ENCODE measurements at regions not wholly inside any gene's neighbourhood (a gene's known extent, or its start where the extent isn't known, plus 50 kb on each side); places are given as distances from the start of the nearest gene placed in this dataset.

- no peak overlapping the region for H2BK15ac ChIP-seq (ENCODE audit: low read depth, low read length)
- no peak overlapping the region for H3K18ac ChIP-seq (ENCODE audit: low read depth, low read length)
- no peaks in the 10 kb centered on the region for H3K9me3 ChIP-seq (ENCODE audit: control insufficient read depth, insufficient read depth, low read length)
- H2AK9ac ChIP-seq (replicated peaks; ENCODE audit: low read depth, low read length, poor library complexity) = no peak overlapping the region
- no peak overlapping the region for H3K4me3 ChIP-seq (ENCODE audit: insufficient read depth, low read depth, low read length)
- TF ChIP-seq ELK1 (IDR thresholded peaks at IDR 0.05; ENCODE audit: borderline replicate concordance, low read depth, low read length) = no peak
- no peak for TF ChIP-seq SMC3 (IDR thresholded peaks at IDR 0.05; ENCODE audit: low read depth, low read length)
- TF ChIP-seq FOS (IDR thresholded peaks at IDR 0.05; ENCODE audit: low read depth, low read length) = no peak
- TF ChIP-seq RFX5 (IDR thresholded peaks at IDR 0.05; ENCODE audit: low read depth, low read length) = no peak
- TF ChIP-seq USF2 (IDR thresholded peaks at IDR 0.05; ENCODE audit: low read depth, low read length) = no peak
- no peak for TF ChIP-seq MXI1 (IDR thresholded peaks at IDR 0.05; ENCODE audit: borderline replicate concordance, low read depth, low read length)
- no peak for TF ChIP-seq BHLHE40 (IDR thresholded peaks at IDR 0.05; ENCODE audit: low read depth, low read length)
- no peak for TF ChIP-seq MAZ (IDR thresholded peaks at IDR 0.05; ENCODE audit: borderline replicate concordance, low read depth, low read length)
- TF ChIP-seq NFE2L2 (IDR thresholded peaks at IDR 0.05; ENCODE audit: low read depth, low read length) = no peak
- no peak for TF ChIP-seq POLR2A (IDR thresholded peaks at IDR 0.05; ENCODE audit: low read depth, low read length)
- TF ChIP-seq RAD21 (IDR thresholded peaks at IDR 0.05; ENCODE audit: low read length) = no peak
- no peak for TF ChIP-seq MAFK (IDR thresholded peaks at IDR 0.05; ENCODE audit: low read depth, low read length)
- no peak for TF ChIP-seq CEBPB (IDR thresholded peaks at IDR 0.05; ENCODE audit: low read depth, low read length)
- TF ChIP-seq, protein P1, sequence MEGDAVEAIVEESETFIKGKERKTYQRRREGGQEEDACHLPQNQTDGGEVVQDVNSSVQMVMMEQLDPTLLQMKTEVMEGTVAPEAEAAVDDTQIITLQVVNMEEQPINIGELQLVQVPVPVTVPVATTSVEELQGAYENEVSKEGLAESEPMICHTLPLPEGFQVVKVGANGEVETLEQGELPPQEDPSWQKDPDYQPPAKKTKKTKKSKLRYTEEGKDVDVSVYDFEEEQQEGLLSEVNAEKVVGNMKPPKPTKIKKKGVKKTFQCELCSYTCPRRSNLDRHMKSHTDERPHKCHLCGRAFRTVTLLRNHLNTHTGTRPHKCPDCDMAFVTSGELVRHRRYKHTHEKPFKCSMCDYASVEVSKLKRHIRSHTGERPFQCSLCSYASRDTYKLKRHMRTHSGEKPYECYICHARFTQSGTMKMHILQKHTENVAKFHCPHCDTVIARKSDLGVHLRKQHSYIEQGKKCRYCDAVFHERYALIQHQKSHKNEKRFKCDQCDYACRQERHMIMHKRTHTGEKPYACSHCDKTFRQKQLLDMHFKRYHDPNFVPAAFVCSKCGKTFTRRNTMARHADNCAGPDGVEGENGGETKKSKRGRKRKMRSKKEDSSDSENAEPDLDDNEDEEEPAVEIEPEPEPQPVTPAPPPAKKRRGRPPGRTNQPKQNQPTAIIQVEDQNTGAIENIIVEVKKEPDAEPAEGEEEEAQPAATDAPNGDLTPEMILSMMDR (conservative IDR thresholded peaks at IDR 0.05; ENCODE audit: low read depth, low read length) = no peak
- TF ChIP-seq RCOR1 (IDR thresholded peaks at IDR 0.05; ENCODE audit: insufficient replicate concordance, low read length) = no peak
- H3K36me3 ChIP-seq (ENCODE audit: control insufficient read depth, insufficient read depth, low read length) = no peaks in the 10 kb centered on the region
- no peak overlapping the region for H3K4me2 ChIP-seq (ENCODE audit: low read depth, low read length)
- H2BK5ac ChIP-seq (ENCODE audit: low read depth, low read length, poor library complexity, severe bottlenecking) = no peak overlapping the region
- H3K23ac ChIP-seq (ENCODE audit: low read depth, low read length) = no peak overlapping the region
- BruUV-seq (replicated peaks) = no TSS peak
- no peak overlapping the region for H3K27ac ChIP-seq (ENCODE audit: insufficient read depth, low read length)
- no peak overlapping the region for H2AFZ ChIP-seq (replicated peaks; ENCODE audit: low read length, poor library complexity)
- in situ Hi-C loops (cut with MboI; ENCODE audit: low sequenced_read_pairs) = no loop called here
- ATAC-seq (ENCODE audit: low read depth) (no peak), DNase-seq (no peak)
- no peak overlapping the region for H2BK120ac ChIP-seq (ENCODE audit: low read depth, low read length)
- H4K91ac ChIP-seq (ENCODE audit: insufficient read depth, low read depth, low read length) = no peak overlapping the region
- H2AK5ac ChIP-seq (ENCODE audit: low read depth, low read length) = no peak overlapping the region
- WGBS, 2 experiments (ENCODE audit: extremely low coverage in 2 of 2, insufficient read length in 1 of 2) = 73% methylated on average over 4 of the region's 7 CpGs; no CpG with 5 or more reads in 1 of the 2 experiments
- intact Hi-C loops (cut with micrococcal nuclease) = no loop called here
- no peak overlapping the region for H4K5ac ChIP-seq (ENCODE audit: low read depth, low read length)
- H4K20me1 ChIP-seq (ENCODE audit: insufficient read depth, low read length) = no peaks in the 10 kb centered on the region
- ChIA-PET CTCF (no interaction called here), POLR2A (ENCODE audit: unreplicated experiment) (no interaction called here)
- H3K4ac ChIP-seq (ENCODE audit: low read depth, low read length) = no peak overlapping the region
- H3K79me1 ChIP-seq (ENCODE audit: low read depth in 1 of 2, low read length in 2 of 2) = no peaks in the 10 kb centered on the region
- dilution Hi-C loops (cut with HindIII; ENCODE audit: low sequenced_read_pairs, unreplicated experiment) = no loop called here
- H3K9me1 ChIP-seq (ENCODE audit: insufficient read depth, low read length) = no peaks in the 10 kb centered on the region
- H4K8ac ChIP-seq (ENCODE audit: low read depth in 2 of 2, low read length in 2 of 2) = no peak overlapping the region
- no peaks in the 10 kb centered on the region for H3K27me3 ChIP-seq (ENCODE audit: control insufficient read depth, insufficient read depth, low read length)
- no peak overlapping the region for H3K9ac ChIP-seq (ENCODE audit: low read depth, low read length)
- no peak overlapping the region for H3K14ac ChIP-seq (replicated peaks; ENCODE audit: low read depth, low read length)
- no peak overlapping the region for H3K56ac ChIP-seq (ENCODE audit: extremely low read depth, insufficient read depth, low read length)
- no peak overlapping the region for H2BK20ac ChIP-seq (ENCODE audit: low read depth, low read length)
- no peaks in the 10 kb centered on the region for H3K4me1 ChIP-seq (ENCODE audit: control insufficient read depth, insufficient read depth, low read length)
These were observed 131.5 kb upstream of the MPPED2 start for GRCh38 chr11:30717641-30718040.
